GM19328 (cell line): ENCODE measurements at regions not wholly inside any gene's neighbourhood (a gene's known extent, or its start where the extent isn't known, plus 50 kb on each side); places are given as distances from the start of the nearest gene placed in this dataset.

Experiments used
- ATAC-seq: cut with Tn5 transposase; IDR thresholded peaks from one replicate; pipeline ENCODE4 v1.9.1; 2021; ENCODE audit warnings: mild to moderate bottlenecking, moderate library complexity; ENCODE audit not compliant: unreplicated experiment

- no peak for ATAC-seq
These were observed 231.9 kb downstream of the KLF12 start for GRCh38 chr13:73902296-73902695.

- no peak for ATAC-seq
These were observed 232.7 kb downstream of the KLF12 start for GRCh38 chr13:73901324-73902068.

- ATAC-seq = no peak
These were observed 233.6 kb downstream of the KLF12 start for GRCh38 chr13:73900591-73900990.

- no peak for ATAC-seq
These were observed 235.3 kb downstream of the KLF12 start for GRCh38 chr13:73898899-73899298.

GRCh38 chr13:73898276-73898675 is 235.9 kb downstream of the KLF12 start:
- no peak for ATAC-seq

- no peak for ATAC-seq
These were observed 239.1 kb downstream of the KLF12 start for GRCh38 chr13:73894995-73895571.

- ATAC-seq = no peak
These were observed 240.4 kb downstream of the KLF12 start for GRCh38 chr13:73893833-73894232.

- ATAC-seq = no peak
These were observed 242.4 kb downstream of the KLF12 start for GRCh38 chr13:73891805-73892204.

- no peak for ATAC-seq
These were observed 251.0 kb downstream of the KLF12 start for GRCh38 chr13:73883162-73883561.

- ATAC-seq = no peak
These were observed 253.8 kb downstream of the KLF12 start for GRCh38 chr13:73880365-73880764.

GRCh38 chr13:73879346-73880015 is 254.7 kb downstream of the KLF12 start:
- no peak for ATAC-seq

GRCh38 chr13:73877399-73877798 is 256.8 kb downstream of the KLF12 start:
- ATAC-seq = no peak

- no peak for ATAC-seq
These were observed 257.9 kb downstream of the KLF12 start for GRCh38 chr13:73876323-73876722.

- ATAC-seq = no peak
These were observed 260.0 kb downstream of the KLF12 start for GRCh38 chr13:73873940-73874830.

- no peak for ATAC-seq
These were observed 261.8 kb downstream of the KLF12 start for GRCh38 chr13:73872397-73872796.

GRCh38 chr13:73870970-73871935 is 263.0 kb downstream of the KLF12 start:
- no peak for ATAC-seq

GRCh38 chr13:73870036-73870741 is 264.0 kb downstream of the KLF12 start:
- ATAC-seq = no peak

GRCh38 chr13:73865027-73865426 is 269.2 kb downstream of the KLF12 start:
- no peak for ATAC-seq

GRCh38 chr13:73861136-73861535 is 273.1 kb downstream of the KLF12 start:
- no peak for ATAC-seq
